Breast epithelium (tissue), 4 donors: ENCODE measurements at regions not wholly inside any gene's neighbourhood (a gene's known extent, or its start where the extent isn't known, plus 50 kb on each side); places are given as distances from the start of the nearest gene placed in this dataset.

Experiments used
- DNase-seq, 2 donors: peaks; one replicate each; pipeline ENCODE4 v3.0.0-alpha.2; 2019; ENCODE audit warnings: low spot score in 2 of 2
- H3K27ac ChIP-seq, 2 donors: fragments of 200-600 bp; sonication (generic) in 1 of 2; one replicate each; pipeline ENCODE4 v1.5.1; 2016 to 2019; ENCODE audit warnings: mild to moderate bottlenecking in 1 of 2
- H3K27me3 ChIP-seq, 2 donors: fragments of 200-600 bp; sonication (generic) in 1 of 2; one replicate each; pipeline versions ENCODE4 v1.5.1 to v1.6.0; 2017 to 2019; ENCODE audit warnings: control low read depth in 1 of 2, mild to moderate bottlenecking in 1 of 2
- H3K36me3 ChIP-seq: fragments of 200-600 bp; one replicate; pipeline ENCODE4 v1.5.1; 2019
- H3K4me1 ChIP-seq, 2 donors: fragments of 200-600 bp; sonication (generic); one replicate each; pipeline ENCODE4 v1.5.1; 2016 to 2019; ENCODE audit warnings: control low read depth in 1 of 2
- H3K4me3 ChIP-seq, 3 donors: fragments of 200-600 bp; sonication (generic); 1 replicate in 2 of 3; 2 replicates in 1 of 3; pipeline ENCODE4 v1.5.1; 2016 to 2019; ENCODE audit warnings: mild to moderate bottlenecking in 3 of 3, moderate library complexity in 2 of 3
- H3K9me3 ChIP-seq, 2 donors: fragments of 200-600 bp; sonication (generic) in 1 of 2; one replicate each; pipeline ENCODE4 v1.5.1; 2016 to 2019; ENCODE audit warnings: control low read depth in 1 of 2
- POLR2A ChIP-seq: fragments of 450-650 bp; IDR thresholded peaks from one replicate; pipeline ENCODE4 v1.6.1; 2016; ENCODE audit warnings: antibody characterized with exemption, mild to moderate bottlenecking, moderate library complexity
- POLR2AphosphoS5 ChIP-seq, 3 donors: sonication (generic); formaldehyde crosslinking; IDR thresholded peaks; one replicate each; pipeline ENCODE4 v1.6.1; 2017; ENCODE audit warnings: antibody characterized with exemption in 3 of 3
- intact Hi-C: fragments of 100-400 bp; cut with DNase I; formaldehyde crosslinking; loops from one replicate; pipeline ENCODE4 v1.15.1; 2023; ENCODE audit warnings: low total_unique reads
- TF ChIP-seq, protein P1 (sequence below), 3 donors: fragments of 450-650 bp; IDR thresholded peaks; one replicate each; pipeline ENCODE4 v1.5.1; 2016 to 2017; ENCODE audit warnings: antibody characterized with exemption in 3 of 3, mild to moderate bottlenecking in 3 of 3, moderate library complexity in 3 of 3

DNA sequence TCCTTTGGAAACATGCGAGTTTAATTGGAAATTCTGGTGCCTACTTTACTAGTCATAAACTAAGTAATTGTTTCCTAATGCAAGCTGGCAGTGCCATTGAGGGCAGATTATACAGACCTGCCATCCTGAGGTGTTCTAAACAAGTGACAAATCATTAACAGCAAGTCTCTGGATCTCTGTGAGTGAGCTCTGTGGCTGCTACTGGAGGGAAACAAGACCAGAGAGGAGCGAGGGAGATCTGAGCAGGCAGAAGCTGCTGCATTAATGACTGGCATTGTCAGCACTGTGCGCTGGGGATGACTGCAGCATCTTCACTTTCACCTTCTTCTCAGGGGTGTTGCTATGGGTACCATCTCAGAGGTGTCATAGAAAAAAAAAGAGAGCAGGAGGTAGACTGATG, 308.4 kb upstream of the DPH6 start:
- no peak overlapping the region for H3K27ac ChIP-seq
- no peak overlapping the region for H3K4me3 ChIP-seq
- no peaks in the 10 kb centered on the region for H3K27me3 ChIP-seq
- no peaks in the 10 kb centered on the region for H3K4me1 ChIP-seq
- TF ChIP-seq POLR2A (no peak), POLR2AphosphoS5 (IDR thresholded peaks at IDR 0.05) (no peak)
- TF ChIP-seq, protein P1, sequence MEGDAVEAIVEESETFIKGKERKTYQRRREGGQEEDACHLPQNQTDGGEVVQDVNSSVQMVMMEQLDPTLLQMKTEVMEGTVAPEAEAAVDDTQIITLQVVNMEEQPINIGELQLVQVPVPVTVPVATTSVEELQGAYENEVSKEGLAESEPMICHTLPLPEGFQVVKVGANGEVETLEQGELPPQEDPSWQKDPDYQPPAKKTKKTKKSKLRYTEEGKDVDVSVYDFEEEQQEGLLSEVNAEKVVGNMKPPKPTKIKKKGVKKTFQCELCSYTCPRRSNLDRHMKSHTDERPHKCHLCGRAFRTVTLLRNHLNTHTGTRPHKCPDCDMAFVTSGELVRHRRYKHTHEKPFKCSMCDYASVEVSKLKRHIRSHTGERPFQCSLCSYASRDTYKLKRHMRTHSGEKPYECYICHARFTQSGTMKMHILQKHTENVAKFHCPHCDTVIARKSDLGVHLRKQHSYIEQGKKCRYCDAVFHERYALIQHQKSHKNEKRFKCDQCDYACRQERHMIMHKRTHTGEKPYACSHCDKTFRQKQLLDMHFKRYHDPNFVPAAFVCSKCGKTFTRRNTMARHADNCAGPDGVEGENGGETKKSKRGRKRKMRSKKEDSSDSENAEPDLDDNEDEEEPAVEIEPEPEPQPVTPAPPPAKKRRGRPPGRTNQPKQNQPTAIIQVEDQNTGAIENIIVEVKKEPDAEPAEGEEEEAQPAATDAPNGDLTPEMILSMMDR (IDR thresholded peaks at IDR 0.05): no peak
- DNase-seq: no peak
- intact Hi-C loops: no loop called here
- H3K9me3 ChIP-seq: no peaks in the 10 kb centered on the region
- H3K36me3 ChIP-seq: no peaks in the 10 kb centered on the region

DNA sequence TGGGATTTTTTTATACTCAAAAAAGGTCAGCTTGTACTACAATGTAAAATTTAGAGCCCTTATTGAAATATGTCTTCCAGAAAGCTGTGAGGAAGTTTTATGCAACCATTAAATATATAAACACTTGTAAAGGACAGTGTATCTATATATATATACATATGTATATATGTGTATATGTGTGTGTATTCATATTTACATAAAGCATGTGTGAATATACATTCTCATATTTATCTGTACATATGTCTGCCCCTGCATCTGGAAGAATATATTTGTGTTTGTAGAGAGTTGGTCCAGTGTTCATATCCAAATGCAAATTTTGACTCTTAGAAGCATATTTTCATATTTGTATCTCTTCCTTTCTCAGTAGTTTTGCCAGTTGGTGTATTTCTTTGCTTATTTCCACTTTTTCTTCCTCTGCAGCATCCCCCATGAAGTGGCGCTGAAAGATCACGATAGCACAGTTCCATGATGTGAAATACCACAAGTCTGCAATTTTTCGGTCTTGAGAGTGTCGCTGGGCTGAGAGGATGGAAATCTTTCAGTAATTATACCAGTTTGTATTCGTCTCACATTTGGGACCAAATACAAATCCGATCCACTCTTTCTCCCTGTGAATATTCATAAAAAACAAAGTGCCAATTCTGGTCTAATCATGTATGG, 311.7 kb upstream of the DPH6 start:
- no peaks in the 10 kb centered on the region for H3K9me3 ChIP-seq
- no peaks in the 10 kb centered on the region for H3K27me3 ChIP-seq
- no peak for DNase-seq
- no peak overlapping the region for H3K4me3 ChIP-seq
- H3K4me1 ChIP-seq: no peaks in the 10 kb centered on the region
- no peaks in the 10 kb centered on the region for H3K36me3 ChIP-seq
- H3K27ac ChIP-seq: no peak overlapping the region
- TF ChIP-seq POLR2AphosphoS5 (IDR thresholded peaks at IDR 0.05) (no peak), POLR2A (no peak)
- TF ChIP-seq, protein P1 (IDR thresholded peaks at IDR 0.05): no peak
- intact Hi-C loops: no loop called here

DNA sequence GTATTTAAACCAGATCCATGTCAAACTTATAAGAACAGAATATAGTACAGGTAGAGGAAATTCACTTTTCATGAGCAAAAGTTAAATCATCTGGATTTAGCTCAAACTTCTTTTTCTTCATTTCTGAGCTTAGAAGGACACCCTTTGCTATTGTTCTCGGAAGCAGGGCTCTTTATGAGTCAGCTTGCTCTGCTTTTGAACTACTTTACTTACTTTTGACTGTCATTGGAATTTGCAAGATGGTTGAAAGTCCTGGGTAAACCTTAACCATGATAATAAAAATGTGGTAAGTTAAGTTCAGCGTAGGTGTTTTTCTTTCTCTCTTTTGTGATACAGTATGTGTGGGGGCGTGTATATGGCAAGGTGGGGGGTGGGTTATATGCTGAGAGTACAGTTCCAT, 312.7 kb upstream of the DPH6 start:
- intact Hi-C loops: no loop called here
- TF ChIP-seq, protein P1 (IDR thresholded peaks at IDR 0.05): no peak
- TF ChIP-seq POLR2A (no peak), POLR2AphosphoS5 (IDR thresholded peaks at IDR 0.05) (no peak)
- H3K4me3 ChIP-seq: no peak overlapping the region
- H3K36me3 ChIP-seq: no peaks in the 10 kb centered on the region
- no peak overlapping the region for H3K27ac ChIP-seq
- no peaks in the 10 kb centered on the region for H3K9me3 ChIP-seq
- H3K27me3 ChIP-seq: no peaks in the 10 kb centered on the region
- no peak for DNase-seq
- no peaks in the 10 kb centered on the region for H3K4me1 ChIP-seq

DNA sequence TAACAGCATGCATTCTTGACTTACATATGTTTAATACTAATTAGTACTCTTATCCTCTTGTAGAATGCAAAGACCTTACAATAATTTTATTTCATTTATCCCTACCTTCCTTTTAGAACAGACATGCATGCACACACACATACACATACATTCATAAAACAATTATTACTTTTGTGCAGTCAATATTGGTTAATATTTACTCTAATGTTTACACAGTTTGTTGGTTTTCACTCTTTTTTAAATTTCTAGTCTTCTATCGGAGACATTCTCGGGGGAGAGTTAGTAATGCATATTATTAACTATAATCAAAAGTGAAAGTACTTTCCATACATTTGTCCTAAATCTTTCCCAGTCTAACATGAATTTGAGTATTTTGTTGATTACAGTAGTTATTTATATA, 317.7 kb upstream of the DPH6 start:
- no peak overlapping the region for H3K4me3 ChIP-seq
- intact Hi-C loops: no loop called here
- H3K4me1 ChIP-seq: no peaks in the 10 kb centered on the region
- no peak for DNase-seq
- H3K9me3 ChIP-seq: no peaks in the 10 kb centered on the region
- no peaks in the 10 kb centered on the region for H3K36me3 ChIP-seq
- H3K27ac ChIP-seq: no peak overlapping the region
- no peak for TF ChIP-seq POLR2AphosphoS5 (IDR thresholded peaks at IDR 0.05)
- no peak for TF ChIP-seq POLR2A
- TF ChIP-seq, protein P1 (IDR thresholded peaks at IDR 0.05): no peak
- no peaks in the 10 kb centered on the region for H3K27me3 ChIP-seq

DNA sequence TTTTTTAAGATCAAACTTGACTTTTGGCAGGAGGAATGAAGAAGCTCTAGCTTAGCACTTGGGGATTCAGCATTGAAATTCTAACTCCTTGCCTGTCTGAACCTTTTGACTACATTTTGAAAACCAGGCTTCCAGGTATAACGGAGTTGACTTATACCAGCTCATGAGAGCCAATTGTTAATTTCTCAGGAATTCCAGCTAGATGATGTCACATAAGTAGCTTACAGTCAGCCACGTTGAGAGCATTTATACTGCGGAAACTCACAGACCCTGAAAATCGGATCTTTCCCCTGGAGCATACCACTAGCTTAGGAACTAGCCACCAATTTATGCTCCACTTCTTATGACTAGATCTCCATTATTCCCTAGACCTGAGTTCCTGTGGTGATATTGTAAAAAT, 321.4 kb upstream of the DPH6 start:
- no peak for DNase-seq
- H3K27ac ChIP-seq: no peak overlapping the region
- intact Hi-C loops: no loop called here
- H3K4me3 ChIP-seq: no peak overlapping the region
- H3K4me1 ChIP-seq: no peaks in the 10 kb centered on the region
- H3K36me3 ChIP-seq: no peaks in the 10 kb centered on the region
- H3K27me3 ChIP-seq: no peaks in the 10 kb centered on the region
- TF ChIP-seq, protein P1 (IDR thresholded peaks at IDR 0.05): no peak
- TF ChIP-seq POLR2AphosphoS5 (IDR thresholded peaks at IDR 0.05) (no peak), POLR2A (no peak)
- no peaks in the 10 kb centered on the region for H3K9me3 ChIP-seq
